HG03097 (cell line): ENCODE measurements at regions not wholly inside any gene's neighbourhood (a gene's known extent, or its start where the extent isn't known, plus 50 kb on each side); places are given as distances from the start of the nearest gene placed in this dataset.
A peak's percentile ranks its signal among the peaks of the same experiment; 100 is the strongest.
"Not testable (repeated sequence)": the region's sequence is repeated elsewhere in the genome, so short reads cannot be mapped to it uniquely, and the experiment has no call there.

Experiments
- ATAC-seq: cut with Tn5 transposase; IDR thresholded peaks from one replicate; pipeline ENCODE4 v1.9.1; 2021; ENCODE audit not compliant: unreplicated experiment, low FRiP score

DNA sequence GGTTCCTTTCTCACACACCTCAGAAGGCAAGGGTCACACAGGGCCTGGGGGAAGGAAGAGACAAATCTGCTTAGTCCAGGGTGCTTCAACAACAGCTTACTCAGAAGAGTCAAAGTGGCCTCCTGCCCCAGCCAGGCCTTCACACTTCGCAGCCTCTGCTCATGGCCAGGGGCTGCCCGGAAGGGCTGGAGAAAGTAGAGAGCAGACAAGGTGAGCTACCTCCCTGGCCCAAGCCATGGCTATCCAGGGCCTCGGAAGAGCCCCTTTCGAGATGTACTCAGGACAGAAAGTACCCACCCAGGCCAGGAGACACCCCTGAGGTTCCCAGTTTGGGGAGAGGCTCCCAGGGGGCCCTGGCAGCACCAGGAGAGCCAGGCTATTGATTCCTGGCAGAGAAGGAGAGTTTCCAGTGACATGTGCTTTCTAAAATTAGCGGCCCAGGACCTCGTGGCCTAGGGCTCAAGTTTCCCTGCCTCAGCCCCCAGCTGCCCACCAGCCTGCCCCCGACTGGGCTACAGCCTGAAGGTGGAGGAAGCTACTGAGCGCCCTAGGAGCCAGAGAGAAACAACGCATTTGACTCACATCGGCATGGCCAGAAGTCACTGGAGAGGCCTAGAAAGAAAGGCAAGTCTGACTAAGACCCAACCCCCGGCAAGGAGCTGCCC, 533.2 kb downstream of the TP53TG3F start:
- not testable (repeated sequence) for ATAC-seq

DNA sequence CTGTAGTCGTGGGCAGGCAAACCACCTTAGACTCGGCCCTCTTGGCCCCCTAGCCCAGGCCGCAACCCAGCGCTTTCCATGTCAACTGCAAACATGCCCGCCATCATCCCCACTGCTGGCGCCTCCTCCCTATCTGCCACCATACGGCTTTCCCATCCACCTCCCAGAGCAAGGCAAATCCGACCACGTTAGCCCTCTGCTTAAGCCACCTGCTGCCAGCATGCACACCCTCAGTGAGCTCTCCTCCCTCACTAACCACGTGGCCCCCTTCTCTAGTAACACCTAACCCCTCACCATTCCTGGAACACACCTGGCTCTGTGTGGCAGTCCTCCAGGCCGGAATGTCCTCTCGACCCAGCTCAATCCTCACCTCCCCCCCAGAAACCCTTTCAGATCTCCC, 534.8 kb downstream of the TP53TG3F start:
- not testable (repeated sequence) for ATAC-seq

GRCh38 chr16:33995821-33996372, 536.5 kb downstream of the TP53TG3F start:
- not testable (repeated sequence) for ATAC-seq

DNA sequence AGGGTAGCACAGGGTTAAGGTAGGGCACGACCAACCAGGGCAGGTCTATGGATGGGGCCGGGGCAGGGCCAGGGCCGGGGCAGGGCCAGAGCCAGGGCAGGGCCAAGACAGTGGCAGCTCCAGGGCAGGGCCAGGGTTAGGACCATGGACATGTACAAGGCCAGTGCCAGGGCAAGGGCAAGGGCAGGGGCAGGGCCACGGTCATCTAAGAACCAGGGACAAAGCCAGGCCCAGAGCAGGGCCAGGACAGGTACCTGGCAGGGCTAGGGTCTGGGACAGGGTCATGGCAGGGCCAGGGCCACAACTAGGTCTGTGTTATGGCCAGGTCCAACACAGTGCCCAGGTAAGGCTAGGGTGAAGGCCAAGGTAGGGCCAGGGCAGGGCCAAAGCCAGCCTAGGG, 541.8 kb downstream of the TP53TG3F start:
- ATAC-seq = not testable (repeated sequence)

DNA sequence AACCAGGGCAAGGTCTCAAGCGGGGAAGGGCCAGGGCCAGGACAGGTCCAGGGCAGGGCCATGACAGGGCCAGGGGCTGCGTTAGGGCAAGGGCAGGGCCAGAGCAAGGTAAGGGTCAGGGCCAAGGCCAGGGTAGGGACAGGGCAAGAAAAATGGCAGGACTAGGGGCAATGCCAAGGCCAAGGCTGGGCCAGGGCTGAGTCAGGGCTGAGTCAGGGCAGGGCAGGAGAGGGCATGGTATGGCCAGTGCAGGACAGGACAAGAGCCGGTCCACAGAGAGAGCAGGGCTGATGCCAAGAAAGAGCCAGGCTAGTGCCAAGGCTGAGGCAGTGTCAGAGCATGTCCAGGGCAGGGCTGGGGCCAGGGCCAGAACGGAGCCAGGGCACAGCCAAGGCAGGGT, 542.5 kb downstream of the TP53TG3F start:
- not testable (repeated sequence) for ATAC-seq

GRCh38 chr16:34014841-34015820, 555.7 kb downstream of the TP53TG3F start:
- ATAC-seq = not testable (repeated sequence)

DNA sequence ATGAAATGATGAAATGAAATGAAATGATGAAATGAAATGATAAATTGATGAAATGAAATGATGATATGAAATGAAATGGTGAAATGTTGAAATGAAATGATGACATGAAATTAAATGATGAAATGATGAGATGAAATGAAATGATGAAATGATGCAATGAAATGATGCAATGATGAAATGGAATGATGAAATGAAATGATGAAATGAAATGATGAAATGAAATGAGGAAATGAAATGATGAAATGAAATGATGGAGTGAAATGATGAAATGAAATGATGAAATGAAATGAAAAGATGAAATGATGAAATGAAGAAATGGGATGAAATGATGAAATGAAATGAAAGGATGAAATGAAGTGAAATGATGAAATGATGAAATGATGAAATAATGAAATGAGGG, 558.9 kb downstream of the TP53TG3F start:
- ATAC-seq = not testable (repeated sequence)

- no peak for ATAC-seq
Observed at GRCh38 chr16:34050787-34051320, 591.4 kb downstream of the TP53TG3F start.

GRCh38 chr16:34054137-34054536, 594.7 kb downstream of the TP53TG3F start:
- no peak for ATAC-seq

GRCh38 chr16:34054969-34055368, 595.6 kb downstream of the TP53TG3F start:
- no peak for ATAC-seq

- peak; percentile 59 for ATAC-seq
Observed at GRCh38 chr16:34062620-34063253, 603.3 kb downstream of the TP53TG3F start.

GRCh38 chr16:34063498-34064157, 604.2 kb downstream of the TP53TG3F start:
- ATAC-seq = not testable (repeated sequence)

- not testable (repeated sequence) for ATAC-seq
Observed at GRCh38 chr16:34064602-34065001, 605.2 kb downstream of the TP53TG3F start.

DNA sequence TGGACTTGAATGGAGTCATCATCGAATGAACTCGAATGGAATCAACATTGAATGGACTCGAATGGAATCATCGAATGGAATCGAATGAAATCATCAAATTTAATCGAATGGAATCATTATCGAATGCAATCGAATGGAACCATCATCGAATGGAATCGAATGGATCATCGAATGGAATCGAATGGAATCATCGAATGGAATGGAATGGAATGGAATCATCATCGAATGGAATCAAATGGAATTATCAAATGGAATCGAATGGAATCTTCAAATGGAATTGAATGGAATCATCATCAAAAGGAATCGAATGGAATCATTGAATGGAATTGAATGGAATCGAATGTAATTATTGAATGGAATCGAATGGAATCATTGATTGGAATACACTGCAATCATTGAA, 610.3 kb downstream of the TP53TG3F start:
- not testable (repeated sequence) for ATAC-seq

GRCh38 chr16:34078691-34079090, 619.3 kb downstream of the TP53TG3F start:
- no peak for ATAC-seq

- not testable (repeated sequence) for ATAC-seq
Observed at GRCh38 chr16:34085038-34085437, 625.6 kb downstream of the TP53TG3F start.

- not testable (repeated sequence) for ATAC-seq
Observed at GRCh38 chr16:34095006-34095405, 635.6 kb downstream of the TP53TG3F start.

DNA sequence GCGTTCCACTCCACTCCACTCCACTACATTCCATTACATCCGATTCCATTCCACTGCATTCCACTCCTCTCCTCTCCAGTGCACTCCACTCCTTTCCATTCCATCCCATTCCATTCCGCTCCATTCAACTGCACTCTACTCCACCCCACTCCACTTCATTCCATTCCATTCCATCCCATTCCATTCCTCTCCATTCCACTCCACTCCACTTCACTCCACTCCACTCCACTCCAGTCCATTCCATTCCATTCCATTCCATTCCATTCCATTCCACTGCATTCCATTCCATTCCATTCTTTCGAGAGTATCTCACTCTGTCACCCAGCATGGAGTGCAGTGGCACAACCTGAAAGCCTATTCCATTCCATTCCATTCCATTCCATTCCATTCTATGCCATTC, 637.5 kb downstream of the TP53TG3F start:
- not testable (repeated sequence) for ATAC-seq

GRCh38 chr16:34097326-34097725, 637.9 kb downstream of the TP53TG3F start:
- not testable (repeated sequence) for ATAC-seq

DNA sequence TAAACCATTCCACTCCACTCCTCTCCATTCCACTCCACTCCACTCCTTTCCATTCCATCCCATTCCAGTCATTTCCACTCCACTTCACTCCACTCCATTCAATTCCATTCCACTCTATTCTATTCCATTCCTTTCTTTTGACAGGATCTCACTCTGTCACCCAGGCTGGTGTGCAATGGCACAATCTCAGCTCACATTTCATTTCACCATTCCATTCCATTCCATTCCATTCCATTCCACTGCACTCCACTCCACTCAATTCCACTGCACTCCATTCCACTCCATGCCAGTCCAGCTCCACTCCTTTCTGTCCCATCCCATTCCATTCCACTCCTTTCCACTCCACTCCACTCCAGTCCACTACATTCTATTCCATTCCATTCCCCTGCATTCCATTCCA, 638.6 kb downstream of the TP53TG3F start:
- not testable (repeated sequence) for ATAC-seq
